Activated CD8-positive, alpha-beta memory T cell treated with anti-CD3 and anti-CD28 coated beads for 4 hours (primary cell): ENCODE measurements at regions not wholly inside any gene's neighbourhood (a gene's known extent, or its start where the extent isn't known, plus 50 kb on each side); places are given as distances from the start of the nearest gene placed in this dataset.

ENCODE experiments used
- DNase-seq, 2 donors: peaks; one replicate each; pipeline ENCODE4 v3.0.0-alpha.2; 2020; ENCODE audit warnings: low read depth in 2 of 2

GRCh38 chr1:221303623-221304022 lies 424.4 kb downstream of the HLX start:
- no peak for DNase-seq

GRCh38 chr1:221306239-221306638 lies 427.0 kb downstream of the HLX start:
- no peak for DNase-seq

GRCh38 chr1:221308534-221309511 lies 429.6 kb downstream of the HLX start:
- no peak for DNase-seq

DNA sequence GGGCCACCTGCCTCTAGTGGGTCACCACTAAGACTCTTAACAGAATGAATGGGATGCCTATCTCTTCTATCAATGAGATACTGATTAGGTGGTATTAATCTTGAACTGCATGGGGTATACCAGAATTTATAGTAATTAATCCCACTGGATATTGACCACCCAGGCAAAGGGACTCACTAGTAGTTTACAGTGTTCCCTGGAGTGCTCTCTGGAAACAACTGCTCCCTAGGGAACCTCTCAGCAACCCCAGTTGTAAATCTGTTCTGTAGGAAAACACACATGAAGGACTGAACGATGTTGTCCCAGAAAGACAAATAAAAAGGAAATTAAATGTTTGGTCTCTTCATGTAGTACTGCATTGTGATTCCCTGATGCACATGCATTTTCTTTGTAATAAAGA lies 430.5 kb downstream of the HLX start:
- DNase-seq = no peak

DNA sequence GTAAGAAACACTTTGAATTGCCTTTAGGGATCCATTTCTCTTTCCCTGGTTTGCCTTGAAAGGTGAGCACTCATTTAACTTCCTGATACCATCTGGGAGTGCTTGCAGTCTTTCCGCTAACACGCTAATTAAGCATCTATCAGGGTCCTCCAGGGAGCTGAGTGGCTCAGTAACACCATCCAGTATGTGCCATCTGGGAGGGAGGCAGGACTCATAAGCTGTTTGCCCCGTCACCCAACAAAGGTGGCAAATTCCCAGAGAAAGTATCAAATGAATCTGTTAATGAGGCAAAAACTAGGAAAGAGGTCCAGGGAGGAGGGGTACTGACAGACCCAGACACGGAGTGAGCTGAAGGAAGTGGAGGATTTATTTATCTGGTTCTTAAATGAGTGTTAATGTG lies 430.9 kb downstream of the HLX start:
- DNase-seq = no peak

DNA sequence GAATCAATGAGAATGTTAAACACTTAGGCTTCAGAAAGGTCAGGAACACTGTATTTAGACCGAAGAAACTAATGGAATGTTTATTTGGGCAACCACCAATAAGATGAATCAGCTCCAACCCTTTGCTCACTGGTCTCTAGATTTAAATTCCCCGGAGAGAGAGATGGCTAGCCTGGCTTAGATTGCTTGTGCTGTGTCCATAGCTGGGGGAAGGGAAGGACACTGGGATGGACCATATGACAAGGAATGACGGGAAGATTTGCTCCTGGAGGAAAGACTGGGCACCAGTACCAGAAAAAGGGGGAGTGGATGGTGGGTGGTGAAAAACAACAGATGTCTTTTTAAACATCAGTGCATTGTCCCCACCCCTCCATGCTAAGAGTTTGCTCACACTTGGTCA lies 426.6 kb downstream of the DUSP10 start:
- no peak for DNase-seq

- DNase-seq = no peak
Observed at GRCh38 chr1:221316491-221317056, 425.3 kb downstream of the DUSP10 start.

DNA sequence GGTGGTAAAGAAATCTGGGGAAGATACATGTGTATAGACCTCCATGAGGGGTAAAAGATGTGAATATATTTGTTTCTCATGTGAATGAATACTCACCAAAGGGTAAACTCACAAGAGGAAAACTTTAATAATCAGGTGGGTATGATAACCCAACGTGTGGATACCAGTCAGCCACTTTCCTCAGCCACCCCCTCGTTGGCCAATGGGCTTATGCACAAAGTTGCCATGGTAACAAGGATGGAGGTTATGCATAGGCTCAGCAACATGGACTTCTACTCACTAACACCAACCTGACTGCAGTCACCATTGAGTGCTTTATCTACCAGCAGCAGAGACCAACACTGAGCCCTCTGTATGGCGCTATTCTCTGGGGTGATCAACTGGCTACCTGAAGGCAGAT lies 424.4 kb downstream of the DUSP10 start:
- no peak for DNase-seq

- DNase-seq = no peak
Observed at GRCh38 chr1:221327954-221328353, 413.9 kb downstream of the DUSP10 start.

- no peak for DNase-seq
Observed at GRCh38 chr1:221328371-221328770, 413.5 kb downstream of the DUSP10 start.

GRCh38 chr1:221331273-221332183 lies 410.4 kb downstream of the DUSP10 start:
- no peak for DNase-seq

DNA sequence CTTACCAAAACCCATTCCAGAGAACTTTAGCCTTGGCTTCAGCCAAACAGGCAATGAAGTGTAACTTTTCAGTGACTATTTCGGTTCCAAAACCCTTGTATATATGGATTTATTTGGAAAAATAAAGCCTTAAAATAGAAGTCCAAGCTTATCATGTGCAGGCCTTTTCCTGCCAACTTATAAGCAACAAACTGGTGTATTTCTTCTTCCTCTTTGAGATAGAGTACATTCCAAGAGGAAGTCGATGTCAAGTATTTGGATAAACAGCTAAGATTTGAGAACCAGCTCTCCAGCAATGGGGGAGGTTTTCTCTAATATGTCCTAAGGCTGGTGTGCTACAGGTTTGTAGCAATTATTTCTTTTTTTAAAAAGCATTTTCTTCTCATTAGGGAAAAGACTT lies 407.8 kb downstream of the DUSP10 start:
- no peak for DNase-seq

DNA sequence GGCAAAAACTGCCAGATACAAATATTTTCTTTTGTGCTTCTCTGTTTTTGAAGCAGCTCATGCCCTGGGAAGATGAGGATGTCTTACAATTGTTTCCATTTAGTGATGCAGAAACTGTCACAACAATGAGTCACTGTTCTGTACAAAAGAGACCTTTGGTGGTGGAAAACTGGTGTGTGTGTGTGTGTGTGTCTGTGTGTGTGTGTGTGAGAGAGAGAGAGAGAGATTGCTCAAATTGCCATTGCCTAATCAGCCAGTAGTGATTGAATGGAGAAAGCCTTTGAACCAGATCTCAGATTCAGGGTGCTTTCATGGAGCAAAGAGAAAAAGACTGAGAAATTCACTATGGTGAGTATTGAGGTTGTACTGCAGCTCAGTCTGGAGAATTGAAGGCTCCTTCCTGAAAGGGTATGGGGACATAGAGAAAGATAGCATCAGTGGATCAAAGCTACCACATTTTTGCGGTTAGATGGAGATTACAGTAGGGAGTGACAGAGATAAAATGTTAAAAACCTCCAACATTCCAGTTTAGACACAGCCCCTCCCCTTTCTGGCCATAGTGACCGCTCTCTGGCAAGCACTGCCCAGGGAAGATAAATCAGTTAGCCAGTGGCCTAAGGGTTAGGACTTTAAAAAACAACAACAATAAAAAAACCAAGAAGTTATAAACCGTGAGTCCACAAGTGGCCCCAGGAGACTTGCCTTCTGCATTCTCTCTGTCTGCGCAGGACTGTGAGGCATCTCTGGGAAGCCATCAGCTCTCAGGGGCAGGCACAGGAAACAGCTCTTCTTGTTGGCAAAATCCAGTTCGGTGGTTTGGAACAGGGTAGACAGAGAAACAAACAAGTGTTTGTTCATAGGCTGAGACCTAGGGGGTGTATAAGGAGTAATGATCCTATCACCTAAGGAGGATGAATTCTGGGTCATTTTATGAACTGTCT lies 406.5 kb downstream of the DUSP10 start:
- no peak for DNase-seq

- DNase-seq = no peak
Observed at GRCh38 chr1:221336126-221336525, 405.8 kb downstream of the DUSP10 start.

DNA sequence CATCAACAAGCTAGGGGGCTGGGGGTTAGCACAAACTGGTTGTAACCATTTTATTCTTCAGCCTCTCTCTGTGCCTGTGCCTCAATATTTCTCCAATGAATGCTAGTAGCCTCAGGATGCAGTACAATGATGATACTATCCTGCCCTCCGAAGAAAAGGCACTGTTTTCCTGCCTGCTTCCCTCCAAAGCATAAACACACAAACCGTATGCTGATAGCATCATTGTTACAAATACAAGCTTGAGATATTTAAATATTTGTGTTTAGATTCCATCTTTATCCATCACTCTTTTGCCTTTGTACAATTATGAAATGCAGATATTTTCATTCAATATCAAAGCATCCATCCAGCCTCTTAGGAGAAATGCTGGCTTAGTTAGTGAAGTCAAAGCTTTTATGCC lies 404.8 kb downstream of the DUSP10 start:
- DNase-seq = no peak

DNA sequence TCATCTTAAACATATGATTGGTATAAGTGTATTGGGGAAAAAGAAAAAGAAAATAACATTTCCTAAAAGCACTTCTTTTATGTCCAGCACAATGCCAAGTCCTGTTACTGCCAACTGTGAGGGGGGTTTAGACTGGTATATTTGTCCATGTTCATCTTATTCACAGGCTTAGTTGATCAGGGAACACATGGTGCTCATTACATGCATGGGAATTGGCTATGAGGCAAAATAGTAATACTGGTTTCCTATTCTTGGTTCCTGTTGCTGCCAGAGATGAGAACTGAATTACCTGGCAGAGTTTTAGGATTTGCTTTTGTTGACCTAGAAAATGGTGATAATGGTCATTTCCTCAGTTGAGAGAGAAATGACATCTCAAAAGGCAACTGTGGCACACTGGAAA lies 398.8 kb downstream of the DUSP10 start:
- DNase-seq = no peak

DNA sequence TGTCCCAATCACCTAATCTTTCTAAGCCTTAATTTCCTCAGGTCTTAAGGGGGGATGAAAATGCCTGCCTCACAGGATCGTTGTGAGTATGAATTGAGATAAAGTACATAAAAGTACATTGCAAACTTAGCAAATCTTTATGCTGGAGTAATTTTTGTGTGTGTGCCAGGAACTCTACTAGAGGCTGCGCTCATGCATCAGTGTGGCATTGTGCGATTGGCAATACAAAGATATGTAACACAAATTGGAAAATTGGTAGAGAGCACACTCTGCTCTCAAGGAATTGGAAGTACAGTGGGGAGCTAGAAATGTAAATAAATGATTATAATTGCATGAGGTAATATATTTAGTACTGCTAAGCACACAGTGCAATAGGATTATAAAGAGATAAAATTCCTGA lies 398.3 kb downstream of the DUSP10 start:
- no peak for DNase-seq

GRCh38 chr1:221344693-221345092 lies 397.2 kb downstream of the DUSP10 start:
- DNase-seq = no peak

DNA sequence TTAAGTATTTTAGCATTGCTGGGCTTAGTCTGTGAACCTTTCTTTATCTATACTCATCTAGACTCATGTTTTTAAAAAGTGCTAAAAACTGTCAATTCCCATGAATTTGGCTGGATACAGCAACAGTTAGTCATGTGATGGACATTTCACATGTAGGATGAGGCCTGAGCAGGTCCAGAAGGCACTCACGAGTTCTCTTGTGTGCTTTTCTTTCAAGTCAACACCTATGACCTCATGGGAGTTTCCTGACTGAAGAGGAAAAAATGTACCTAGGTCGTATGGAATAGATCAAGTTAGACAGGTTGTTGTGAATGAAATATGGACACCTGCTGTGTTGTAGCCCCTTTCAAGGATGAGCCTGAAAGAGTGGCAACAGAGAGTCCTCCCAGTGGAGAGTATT lies 394.2 kb downstream of the DUSP10 start:
- no peak for DNase-seq

DNA sequence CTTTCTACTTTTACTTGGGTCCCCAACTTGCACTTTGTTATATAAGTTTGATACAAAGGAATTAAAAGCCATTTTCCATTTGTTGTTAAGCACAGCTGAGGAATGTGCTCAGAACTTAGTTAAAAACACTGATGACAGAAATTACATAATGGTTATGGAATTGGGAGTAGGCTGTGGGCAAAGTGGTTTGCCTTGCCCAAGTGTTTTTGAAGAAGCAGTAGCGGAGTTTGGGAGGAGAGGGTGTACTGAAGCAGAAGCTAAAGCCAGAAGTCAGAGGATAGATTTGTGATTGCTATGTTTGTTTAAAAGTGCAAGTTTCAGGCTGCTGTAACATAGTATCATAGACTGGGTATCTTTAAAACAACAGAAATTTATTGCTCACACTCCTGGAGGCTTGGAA lies 391.8 kb downstream of the DUSP10 start:
- DNase-seq = no peak

DNA sequence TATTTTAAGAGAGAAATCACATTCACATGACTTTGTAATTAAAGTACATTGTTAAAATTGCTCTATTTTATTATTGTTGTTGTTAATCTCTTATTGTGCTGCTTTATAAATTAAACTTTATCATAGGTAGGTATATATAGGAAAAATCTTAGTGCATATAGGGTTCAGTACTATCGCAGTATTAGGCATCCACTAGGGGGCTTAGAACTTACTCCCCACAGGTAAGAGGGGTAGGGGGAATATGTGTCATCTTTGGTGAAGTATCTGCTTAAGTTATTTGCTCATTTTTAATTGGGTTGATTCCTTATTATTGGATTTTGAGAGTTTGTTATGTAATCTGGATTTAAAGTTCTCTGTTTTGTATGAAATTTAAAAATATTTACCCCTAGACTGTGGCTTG lies 385.2 kb downstream of the DUSP10 start:
- DNase-seq = no peak
